ENCODE measurements at regions not wholly inside any gene's neighbourhood (a gene's known extent, or its start where the extent isn't known, plus 50 kb on each side); places are given as distances from the start of the nearest gene placed in this dataset.
A peak's percentile ranks its signal among the peaks of the same experiment; 100 is the strongest.

GRCh38 chr5:56641635-56642260, 173.6 kb upstream of the MAP3K1 start:
- DNase-seq (ENCODE audit: low read depth), result no peak
- no peak for TF ChIP-seq CTCF (IDR thresholded peaks at IDR 0.05; ENCODE audit: low read depth, low read length)
- no peak for TF ChIP-seq MAX (IDR thresholded peaks at IDR 0.05; ENCODE audit: low read depth, low read length)
- no peak for TF ChIP-seq MYC (IDR thresholded peaks at IDR 0.05; ENCODE audit: low read depth, low read length)
- H3K4me3 ChIP-seq (ENCODE audit: low read depth, low read length), result no peak overlapping the region

GRCh38 chr5:56640763-56641406, 174.5 kb upstream of the MAP3K1 start:
- H3K4me3 ChIP-seq (ENCODE audit: low read depth, low read length), result no peak overlapping the region
- TF ChIP-seq MYC (IDR thresholded peaks at IDR 0.05; ENCODE audit: low read depth, low read length) (no peak), MAX (IDR thresholded peaks at IDR 0.05; ENCODE audit: low read depth, low read length) (no peak), POLR2A (IDR thresholded peaks at IDR 0.05; ENCODE audit: extremely low read depth, insufficient read length) (no peak), CTCF (IDR thresholded peaks at IDR 0.05; ENCODE audit: low read depth, low read length) (no peak)
- DNase-seq (ENCODE audit: low read depth), result peak; percentile 68

GRCh38 chr5:56639476-56639875, 175.9 kb upstream of the MAP3K1 start:
- H3K4me3 ChIP-seq (ENCODE audit: low read depth, low read length), result no peak overlapping the region
- no peak for TF ChIP-seq POLR2A (IDR thresholded peaks at IDR 0.05; ENCODE audit: extremely low read depth, insufficient read length)
- no peak for TF ChIP-seq MYC (IDR thresholded peaks at IDR 0.05; ENCODE audit: low read depth, low read length)
- no peak for TF ChIP-seq CTCF (IDR thresholded peaks at IDR 0.05; ENCODE audit: low read depth, low read length)
- TF ChIP-seq MAX (IDR thresholded peaks at IDR 0.05; ENCODE audit: low read depth, low read length), result no peak
- DNase-seq (ENCODE audit: low read depth), result no peak

- DNase-seq (ENCODE audit: low read depth), result no peak
- no peak for TF ChIP-seq MYC (IDR thresholded peaks at IDR 0.05; ENCODE audit: low read depth, low read length)
- TF ChIP-seq MAX (IDR thresholded peaks at IDR 0.05; ENCODE audit: low read depth, low read length), result no peak
- no peak for TF ChIP-seq POLR2A (IDR thresholded peaks at IDR 0.05; ENCODE audit: extremely low read depth, insufficient read length)
- TF ChIP-seq CTCF (IDR thresholded peaks at IDR 0.05; ENCODE audit: low read depth, low read length), result no peak
- H3K4me3 ChIP-seq (ENCODE audit: low read depth, low read length), result no peak overlapping the region
Observed at GRCh38 chr5:56638768-56639238, 176.5 kb upstream of the MAP3K1 start.

GRCh38 chr5:56638061-56638621, 177.2 kb upstream of the MAP3K1 start:
- TF ChIP-seq POLR2A (IDR thresholded peaks at IDR 0.05; ENCODE audit: extremely low read depth, insufficient read length) (no peak), CTCF (IDR thresholded peaks at IDR 0.05; ENCODE audit: low read depth, low read length) (no peak), MAX (IDR thresholded peaks at IDR 0.05; ENCODE audit: low read depth, low read length) (no peak), MYC (IDR thresholded peaks at IDR 0.05; ENCODE audit: low read depth, low read length) (no peak)
- no peak overlapping the region for H3K4me3 ChIP-seq (ENCODE audit: low read depth, low read length)
- DNase-seq (ENCODE audit: low read depth), result no peak
